CD4-positive, alpha-beta memory T cell (primary cell): ENCODE measurements at regions not wholly inside any gene's neighbourhood (a gene's known extent, or its start where the extent isn't known, plus 50 kb on each side); places are given as distances from the start of the nearest gene placed in this dataset.

Experiments used
- CTCF ChIA-PET: fragments of 350-600 bp; sonication (Branson Sonifier 250); formaldehyde crosslinking; loops from one replicate; lab custom pipeline; 2021; ENCODE audit warnings: inconsistent platforms; ENCODE audit not compliant: partially characterized antibody; lab: Charles Lee
- POLR2A ChIA-PET: fragments of 350-600 bp; sonication (Branson Sonifier 250); formaldehyde crosslinking; loops from one replicate; lab custom pipeline; 2021; ENCODE audit not compliant: partially characterized antibody; lab: Charles Lee
- DNase-seq, 5 donors: peaks; one replicate each; pipeline versions ENCODE4 v3.0.0 to v3.0.0-alpha.2; 2020 to 2022; ENCODE audit warnings: mixed read lengths in 1 of 5
- H3K27ac ChIP-seq: one replicate; pipeline ENCODE4 v1.7.0; 2013; ENCODE audit warnings: low read depth, low read length
- H3K27me3 ChIP-seq: 2 replicates; pipeline ENCODE4 v1.7.0; 2013; ENCODE audit warnings: mild to moderate bottlenecking, low read length, moderate library complexity; ENCODE audit not compliant: insufficient read depth
- H3K36me3 ChIP-seq: 2 replicates; pipeline ENCODE4 v1.7.0; 2013; ENCODE audit warnings: mild to moderate bottlenecking, low read length, moderate library complexity; ENCODE audit not compliant: insufficient read depth
- H3K4me1 ChIP-seq: 2 replicates; pipeline ENCODE4 v1.7.0; 2013; ENCODE audit warnings: mild to moderate bottlenecking, low read length, moderate library complexity; ENCODE audit not compliant: insufficient read depth
- H3K4me3 ChIP-seq, 2 donors: one replicate each; pipeline ENCODE4 v1.7.0; 2013; ENCODE audit warnings: low read length in 2 of 2, mild to moderate bottlenecking in 1 of 2
- H3K9me3 ChIP-seq, 2 donors: one replicate each; pipeline ENCODE4 v1.7.0; 2013; ENCODE audit warnings: low read length in 2 of 2, control low read depth in 1 of 2; ENCODE audit not compliant: control insufficient read depth in 1 of 2
- H3K27ac Mint-ChIP-seq, 7 donors: one replicate each; pipeline ENCODE4 v1.8.0; 2020 to 2021; ENCODE audit warnings: mixed read lengths in 7 of 7, mild to moderate bottlenecking in 6 of 7, inconsistent platforms in 3 of 7, moderate library complexity in 3 of 7
- H3K27me3 Mint-ChIP-seq, 2 donors: one replicate each; pipeline ENCODE4 v1.8.0; 2020 to 2021; ENCODE audit warnings: mixed read lengths in 2 of 2
- H3K36me3 Mint-ChIP-seq, 2 donors: one replicate each; pipeline ENCODE4 v1.8.0; 2020 to 2021; ENCODE audit warnings: mixed read lengths in 2 of 2, inconsistent platforms in 1 of 2, mild to moderate bottlenecking in 1 of 2
- H3K4me1 Mint-ChIP-seq, 4 donors: one replicate each; pipeline ENCODE4 v1.8.0; 2020 to 2021; ENCODE audit warnings: mixed read lengths in 4 of 4, mild to moderate bottlenecking in 1 of 4
- H3K4me3 Mint-ChIP-seq, 8 donors: one replicate each; pipeline ENCODE4 v1.8.0; 2020 to 2021; ENCODE audit warnings: mixed read lengths in 8 of 8, mild to moderate bottlenecking in 7 of 8, moderate library complexity in 6 of 8, inconsistent platforms in 3 of 8
- H3K9me3 Mint-ChIP-seq, 8 donors: one replicate each; pipeline ENCODE4 v1.8.0; 2020 to 2021; ENCODE audit warnings: mixed read lengths in 8 of 8, mild to moderate bottlenecking in 5 of 8, inconsistent platforms in 3 of 8, moderate library complexity in 1 of 8
- intact Hi-C: fragments of 100-400 bp; cut with micrococcal nuclease; formaldehyde crosslinking; loops from one replicate; pipeline ENCODE4 v1.15.1; 2023

DNA sequence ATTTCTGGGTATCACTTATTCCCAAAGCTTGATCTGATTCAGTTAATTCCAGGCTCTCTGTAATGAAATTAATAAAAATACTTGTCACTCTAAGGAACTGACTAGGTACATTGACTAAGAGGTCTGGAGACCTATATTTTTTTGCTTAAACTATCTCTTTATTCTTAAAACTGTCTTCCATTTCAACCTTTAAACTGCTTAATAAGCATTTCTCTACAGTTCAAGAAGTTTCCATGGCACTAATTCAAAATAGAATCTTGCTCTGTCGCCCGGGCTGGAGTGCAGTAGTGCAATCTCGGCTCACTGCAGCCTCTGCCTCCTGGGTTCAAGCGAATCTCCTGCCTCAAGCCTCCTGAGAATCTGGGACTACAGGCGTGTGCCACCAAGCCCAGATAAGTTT is 117.4 kb downstream of the MTPAP start:
- H3K4me1 Mint-ChIP-seq = peaks cover 0 to 19% (median 6%) of the 10 kb centered on the region in 4 donors
- Histone ChIP-seq H3K4me1 (peaks cover 11% of the 10 kb centered on the region), H3K9me3 (no peaks in the 10 kb centered on the region), H3K27me3 (no peaks in the 10 kb centered on the region), H3K27ac (no peak overlapping the region), H3K36me3 (no peaks in the 10 kb centered on the region), H3K4me3 (no peak overlapping the region)
- no peak overlapping the region for H3K27ac Mint-ChIP-seq
- H3K9me3 Mint-ChIP-seq = peaks cover 0 to 4% (median 0%) of the 10 kb centered on the region in 8 donors
- ChIA-PET POLR2A (no interaction called here), CTCF (interaction anchor here (0.9 to 2.7 kb wide), 2 partner anchors 9 to 233 kb away, joined by 3 to 7 read pairs; no protein-coding TSS in a partner anchor)
- H3K36me3 Mint-ChIP-seq = no peaks in the 10 kb centered on the region
- DNase-seq = no peak
- no peak overlapping the region for H3K4me3 Mint-ChIP-seq
- intact Hi-C loops = no loop called here
- H3K27me3 Mint-ChIP-seq = peaks cover 3 to 14% of the 10 kb centered on the region in 2 donors

DNA sequence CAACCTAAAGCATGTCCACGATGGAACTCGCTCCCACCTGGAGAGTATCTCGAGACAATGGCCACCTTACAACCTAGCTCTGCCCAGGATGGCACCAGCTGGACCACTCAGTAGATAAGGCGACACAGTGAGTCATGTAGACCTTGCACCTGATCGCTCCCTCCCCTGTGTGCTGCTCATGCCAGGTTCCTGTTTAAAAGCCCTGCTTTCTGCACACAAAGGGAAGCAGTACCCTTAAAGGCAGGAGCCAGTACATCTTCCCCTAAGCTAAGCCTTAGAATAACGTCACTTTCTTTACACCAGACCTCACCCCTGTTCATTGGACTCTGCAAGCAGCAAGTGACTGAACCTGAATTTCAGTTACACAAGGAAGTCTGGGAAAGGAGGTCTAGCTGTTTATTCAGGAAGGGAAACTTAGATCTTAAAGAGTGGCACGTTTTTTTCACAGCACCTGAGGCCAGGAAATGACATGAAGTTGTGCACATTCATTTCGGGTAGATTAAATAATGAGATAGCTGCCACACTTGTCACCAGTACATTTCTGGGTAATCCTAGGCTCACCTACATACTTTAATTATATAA is 117.9 kb downstream of the MTPAP start:
- H3K36me3 ChIP-seq = no peaks in the 10 kb centered on the region
- ChIA-PET CTCF (interaction anchor here (0.9 to 2.7 kb wide), 2 partner anchors 10 to 233 kb away, joined by 3 to 7 read pairs; no protein-coding TSS in a partner anchor), POLR2A (no interaction called here)
- no peaks in the 10 kb centered on the region for H3K9me3 ChIP-seq
- H3K4me3 Mint-ChIP-seq = no peak overlapping the region
- H3K27me3 Mint-ChIP-seq = peaks cover 3 to 14% of the 10 kb centered on the region in 2 donors
- no peak overlapping the region for H3K4me3 ChIP-seq
- no peak overlapping the region for H3K27ac ChIP-seq
- H3K9me3 Mint-ChIP-seq = peaks cover 0 to 4% (median 0%) of the 10 kb centered on the region in 8 donors
- no peak for DNase-seq
- peaks cover 11% of the 10 kb centered on the region for H3K4me1 ChIP-seq
- no peak overlapping the region for H3K27ac Mint-ChIP-seq
- intact Hi-C loops = no loop called here
- H3K27me3 ChIP-seq = no peaks in the 10 kb centered on the region
- H3K4me1 Mint-ChIP-seq = peaks cover 0 to 19% (median 6%) of the 10 kb centered on the region in 4 donors
- no peaks in the 10 kb centered on the region for H3K36me3 Mint-ChIP-seq

DNA sequence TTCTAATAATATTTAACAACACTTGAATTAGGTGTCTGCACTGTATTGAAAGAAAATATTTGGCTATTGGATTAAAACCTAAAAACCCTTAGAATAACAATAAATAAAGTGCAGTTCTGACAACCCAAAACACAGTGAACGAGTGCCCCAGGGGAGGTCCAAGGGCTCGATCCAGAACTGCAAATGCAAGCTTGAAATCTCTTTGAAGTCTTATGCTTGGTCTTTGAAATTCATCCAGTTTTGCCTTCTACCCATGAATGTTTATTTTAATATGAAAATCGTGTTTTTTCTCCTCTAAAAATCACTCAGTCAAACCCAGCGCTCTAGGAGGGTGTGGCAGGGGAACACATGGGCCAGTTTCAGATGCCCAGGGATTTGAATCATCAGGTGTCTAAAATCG is 119.5 kb downstream of the MTPAP start:
- intact Hi-C loops = no loop called here
- Mint-ChIP-seq H3K9me3 (peaks cover 0 to 4% (median 0%) of the 10 kb centered on the region in 8 donors), H3K27ac (no peak overlapping the region), H3K27me3 (peaks cover 2 to 8% of the 10 kb centered on the region in 2 donors), H3K4me3 (no peak overlapping the region), H3K4me1 (peaks cover 0 to 19% (median 6%) of the 10 kb centered on the region in 4 donors), H3K36me3 (no peaks in the 10 kb centered on the region)
- no peaks in the 10 kb centered on the region for H3K27me3 ChIP-seq
- peaks cover 11% of the 10 kb centered on the region for H3K4me1 ChIP-seq
- no peaks in the 10 kb centered on the region for H3K36me3 ChIP-seq
- POLR2A ChIA-PET = no interaction called here
- DNase-seq = no peak
- H3K27ac ChIP-seq = no peak overlapping the region
- H3K9me3 ChIP-seq = no peaks in the 10 kb centered on the region
- CTCF ChIA-PET = interaction anchor here (1.4 kb wide), 1 partner anchor 224 kb away, joined by 3 read pairs; no protein-coding TSS in a partner anchor
- no peak overlapping the region for H3K4me3 ChIP-seq

DNA sequence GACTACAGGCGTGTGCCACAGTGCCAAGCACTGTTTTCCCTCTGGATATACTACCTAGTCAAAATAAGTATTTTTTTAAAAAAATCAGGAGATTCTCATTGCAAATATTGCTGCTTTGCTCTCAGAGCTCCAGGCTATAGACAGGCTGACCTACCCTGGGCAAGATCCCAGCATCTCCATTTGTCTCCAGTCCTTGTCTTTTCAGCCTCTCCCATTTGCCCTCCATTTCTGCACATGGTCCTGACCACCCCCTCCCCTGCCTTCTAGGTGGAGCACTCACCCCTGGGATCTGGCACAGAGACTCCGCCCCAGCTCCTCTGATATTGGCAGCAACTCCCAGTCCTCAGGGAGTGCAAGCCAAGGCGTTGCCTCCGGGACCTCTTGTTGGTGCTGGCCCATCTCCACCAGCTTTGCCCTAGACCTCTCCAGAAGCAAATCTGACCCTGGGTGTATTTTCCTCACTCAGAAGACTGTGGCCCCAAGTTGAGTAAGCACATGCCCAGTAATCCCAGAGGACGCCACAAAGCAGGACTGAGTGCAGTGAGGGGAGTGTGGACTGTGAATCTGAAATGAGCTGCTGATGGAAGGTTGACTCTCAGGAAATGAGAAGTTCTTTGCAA is 120.6 kb downstream of the MTPAP start:
- H3K36me3 Mint-ChIP-seq = no peaks in the 10 kb centered on the region
- Histone ChIP-seq H3K9me3 (no peaks in the 10 kb centered on the region), H3K27me3 (no peaks in the 10 kb centered on the region), H3K4me3 (no peak overlapping the region), H3K36me3 (no peaks in the 10 kb centered on the region), H3K4me1 (peaks cover 11% of the 10 kb centered on the region), H3K27ac (no peak overlapping the region)
- no peak for DNase-seq
- no peak overlapping the region for H3K27ac Mint-ChIP-seq
- no peak overlapping the region for H3K4me3 Mint-ChIP-seq
- intact Hi-C loops = no loop called here
- H3K9me3 Mint-ChIP-seq = peaks cover 0 to 6% (median 0%) of the 10 kb centered on the region in 8 donors
- peaks cover 3 to 7% of the 10 kb centered on the region in 2 donors for H3K27me3 Mint-ChIP-seq
- ChIA-PET CTCF (interaction anchor here (1.4 kb wide), 1 partner anchor 223 kb away, joined by 3 read pairs; no protein-coding TSS in a partner anchor), POLR2A (no interaction called here)
- H3K4me1 Mint-ChIP-seq = peaks cover 0 to 19% (median 6%) of the 10 kb centered on the region in 4 donors

DNA sequence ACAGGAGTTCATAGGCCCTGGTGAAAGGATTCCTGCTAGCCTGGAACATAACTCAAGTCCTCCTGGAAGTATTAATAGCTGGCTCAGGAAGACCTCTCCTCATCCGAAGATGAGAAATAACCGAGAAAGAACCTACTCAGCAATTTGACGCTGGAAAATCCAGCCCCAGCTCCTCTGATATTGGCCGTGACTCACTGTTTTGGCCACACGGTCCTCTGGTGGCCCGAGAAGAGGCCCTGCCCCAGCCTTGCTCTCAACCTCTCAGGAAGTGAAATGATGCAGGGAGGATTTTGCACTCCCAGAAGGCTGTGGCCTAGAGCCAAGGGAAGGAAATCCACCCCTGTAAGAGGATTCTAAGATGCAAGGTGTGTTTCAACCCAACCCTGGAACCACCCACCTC is 121.6 kb downstream of the MTPAP start:
- H3K36me3 ChIP-seq = no peaks in the 10 kb centered on the region
- no peak for DNase-seq
- no peak overlapping the region for H3K27ac ChIP-seq
- Mint-ChIP-seq H3K27ac (no peak overlapping the region), H3K4me1 (peaks cover 0 to 19% (median 6%) of the 10 kb centered on the region in 4 donors), H3K36me3 (no peaks in the 10 kb centered on the region), H3K9me3 (peaks cover 0 to 6% (median 0%) of the 10 kb centered on the region in 8 donors), H3K27me3 (peaks cover 3 to 6% of the 10 kb centered on the region in 2 donors), H3K4me3 (no peak overlapping the region)
- intact Hi-C loops = no loop called here
- H3K27me3 ChIP-seq = no peaks in the 10 kb centered on the region
- peaks cover 11% of the 10 kb centered on the region for H3K4me1 ChIP-seq
- ChIA-PET POLR2A (interaction anchor here (0.6 kb wide), 1 partner anchor 192 kb away, joined by 5 read pairs; no protein-coding TSS in a partner anchor), CTCF (no interaction called here)
- no peak overlapping the region for H3K4me3 ChIP-seq
- no peaks in the 10 kb centered on the region for H3K9me3 ChIP-seq

DNA sequence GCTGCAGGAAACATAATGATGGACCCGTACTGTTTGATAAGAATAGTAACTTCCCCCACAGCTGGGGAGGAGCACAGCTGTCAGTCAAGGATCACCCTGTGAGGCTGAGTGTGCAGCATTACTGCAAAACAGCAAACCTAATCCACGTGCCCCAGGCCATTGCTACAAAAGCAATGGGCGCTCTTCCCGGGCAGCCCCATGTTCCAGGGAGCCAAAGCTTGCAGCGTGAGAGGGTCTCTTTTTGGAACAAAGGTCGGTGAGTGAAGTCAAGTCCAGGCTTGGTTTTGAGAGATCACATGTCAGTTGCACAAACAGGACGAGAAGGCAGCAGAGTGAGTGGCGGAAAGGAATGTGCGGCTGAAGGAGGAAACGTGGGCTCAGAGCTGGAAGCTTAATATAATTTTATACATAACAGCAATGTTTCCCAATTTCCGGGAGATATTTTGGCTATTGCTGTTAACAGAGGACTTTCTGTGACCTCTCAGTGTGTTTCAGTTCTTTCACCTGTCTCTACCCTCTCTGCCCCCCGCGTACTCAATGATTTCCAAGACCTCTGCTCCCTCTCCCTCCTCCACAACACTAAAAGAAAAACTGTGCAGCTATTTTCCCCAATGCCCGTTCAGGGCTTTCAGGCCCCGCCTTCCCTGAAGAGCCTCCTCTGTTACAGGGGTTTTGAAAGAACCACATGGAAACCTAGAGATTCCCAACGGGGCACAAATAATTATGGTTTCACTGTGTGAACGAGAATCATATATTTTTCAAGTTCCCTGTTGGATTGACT is 128.9 kb downstream of the MTPAP start:
- ChIA-PET CTCF (interaction anchor here (1.1 kb wide), 1 partner anchor 222 kb away, joined by 3 read pairs; no protein-coding TSS in a partner anchor), POLR2A (no interaction called here)
- no peak overlapping the region for H3K4me3 ChIP-seq
- H3K27ac Mint-ChIP-seq = peak overlapping the region in 1 of 7 donors; percentile 37
- H3K27me3 ChIP-seq = no peaks in the 10 kb centered on the region
- no peaks in the 10 kb centered on the region for H3K36me3 Mint-ChIP-seq
- no peaks in the 10 kb centered on the region for H3K36me3 ChIP-seq
- H3K27me3 Mint-ChIP-seq = peaks cover 16 to 22% of the 10 kb centered on the region in 2 donors
- peaks cover 0 to 2% (median 0%) of the 10 kb centered on the region in 8 donors for H3K9me3 Mint-ChIP-seq
- H3K4me3 Mint-ChIP-seq = peak overlapping the region in 2 of 8 donors; percentile 24 to 63
- no peaks in the 10 kb centered on the region for H3K9me3 ChIP-seq
- H3K4me1 ChIP-seq = no peaks in the 10 kb centered on the region
- intact Hi-C loops = no loop called here
- peaks cover 2 to 4% (median 4%) of the 10 kb centered on the region in 4 donors for H3K4me1 Mint-ChIP-seq
- H3K27ac ChIP-seq = no peak overlapping the region
- no peak for DNase-seq

DNA sequence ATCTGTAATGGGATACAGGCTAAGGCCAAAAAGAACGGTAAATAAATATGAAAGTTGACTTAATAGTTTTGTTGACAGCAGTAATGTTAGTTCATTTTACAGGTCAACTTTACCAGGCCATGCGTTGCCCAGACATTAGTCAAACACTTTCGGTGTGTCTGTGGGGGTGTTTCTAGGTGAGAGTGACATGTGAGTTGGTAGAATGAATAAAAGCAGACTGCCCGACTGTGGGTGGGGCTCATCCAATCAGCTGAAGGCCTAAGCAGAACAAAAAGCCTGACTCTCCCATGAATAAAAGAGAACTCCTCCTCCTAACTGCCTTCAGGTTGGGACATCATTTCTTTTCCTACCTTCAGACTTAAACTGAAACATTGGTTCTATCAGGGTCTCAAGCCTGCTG is 132.3 kb downstream of the MTPAP start:
- no peaks in the 10 kb centered on the region for H3K9me3 Mint-ChIP-seq
- H3K4me1 Mint-ChIP-seq = peaks cover 2 to 4% (median 4%) of the 10 kb centered on the region in 4 donors
- Histone ChIP-seq H3K9me3 (no peaks in the 10 kb centered on the region), H3K4me3 (no peak overlapping the region), H3K36me3 (no peaks in the 10 kb centered on the region), H3K4me1 (no peaks in the 10 kb centered on the region), H3K27me3 (no peaks in the 10 kb centered on the region), H3K27ac (no peak overlapping the region)
- no peak for DNase-seq
- ChIA-PET POLR2A (no interaction called here), CTCF (no interaction called here)
- no peaks in the 10 kb centered on the region for H3K36me3 Mint-ChIP-seq
- peaks cover 14 to 20% of the 10 kb centered on the region in 2 donors for H3K27me3 Mint-ChIP-seq
- intact Hi-C loops = no loop called here
- no peak overlapping the region for H3K27ac Mint-ChIP-seq
- H3K4me3 Mint-ChIP-seq = no peak overlapping the region
